ENCODE measurements at regions not wholly inside any gene's neighbourhood (a gene's known extent, or its start where the extent isn't known, plus 50 kb on each side); places are given as distances from the start of the nearest gene placed in this dataset.

DNA sequence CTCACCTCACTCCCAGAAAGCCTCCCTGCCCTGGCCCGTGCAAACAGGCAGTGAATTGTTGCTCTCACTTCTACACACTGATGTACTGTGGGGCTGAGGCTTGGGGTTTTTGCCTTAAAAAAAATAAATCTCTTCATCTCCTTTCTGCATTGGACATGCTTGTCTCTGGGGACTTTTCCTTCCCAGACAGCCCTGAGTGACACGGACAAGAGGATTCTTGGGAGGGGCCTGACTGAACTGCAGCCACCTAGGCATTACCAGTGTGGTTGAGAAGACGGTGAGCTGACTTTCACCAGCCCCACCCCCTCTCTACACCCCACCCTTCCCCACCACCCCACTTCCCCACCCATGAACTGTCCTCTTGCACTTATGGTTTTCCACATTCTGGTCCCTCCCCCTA, 51.6 kb upstream of the PARP11 start:
- ChIA-PET CTCF (no interaction called here), POLR2A (no interaction called here)
- Histone ChIP-seq H3K27ac (no peak overlapping the region), H3K4me3 (no peak overlapping the region), H3K4me1 (no peaks in the 10 kb centered on the region), H3K4me2 (no peak overlapping the region), H3K9me3 (no peaks in the 10 kb centered on the region)
- TF ChIP-seq FOSL2 (IDR thresholded peaks at IDR 0.05) (no peak), FOSL2 (CRISPR knock-in tag; IDR thresholded peaks at IDR 0.05) (no peak), ZC3H11A (IDR thresholded peaks at IDR 0.05) (no peak), ELK1 (IDR thresholded peaks at IDR 0.05; ENCODE audit: low read depth, low read length) (no peak), HMGXB4 (CRISPR knock-in tag; IDR thresholded peaks at IDR 0.05; ENCODE audit: borderline replicate concordance) (no peak), CHD2 (IDR thresholded peaks at IDR 0.05; ENCODE audit: low read length, partially characterized antibody) (no peak), MAZ (IDR thresholded peaks at IDR 0.05; ENCODE audit: borderline replicate concordance, low read depth, low read length) (no peak), NFE2L2 (conservative IDR thresholded peaks at IDR 0.05; ENCODE audit: low read length) (no peak), CHD4 (IDR thresholded peaks at IDR 0.05; ENCODE audit: borderline replicate concordance) (no peak), POLR2AphosphoS2 (conservative IDR thresholded peaks at IDR 0.05; ENCODE audit: low read length) (no peak), KDM5A (IDR thresholded peaks at IDR 0.05) (no peak), PHF8 (IDR thresholded peaks at IDR 0.05; ENCODE audit: borderline replicate concordance, low read depth) (no peak), ATOH8 (CRISPR knock-in tag; IDR thresholded peaks at IDR 0.05; ENCODE audit: low read depth) (no peak), MYC (IDR thresholded peaks at IDR 0.05; ENCODE audit: borderline replicate concordance, low read length) (no peak), RCOR1 (IDR thresholded peaks at IDR 0.05; ENCODE audit: low read depth, low read length) (no peak)
- TF ChIP-seq, protein P1, sequence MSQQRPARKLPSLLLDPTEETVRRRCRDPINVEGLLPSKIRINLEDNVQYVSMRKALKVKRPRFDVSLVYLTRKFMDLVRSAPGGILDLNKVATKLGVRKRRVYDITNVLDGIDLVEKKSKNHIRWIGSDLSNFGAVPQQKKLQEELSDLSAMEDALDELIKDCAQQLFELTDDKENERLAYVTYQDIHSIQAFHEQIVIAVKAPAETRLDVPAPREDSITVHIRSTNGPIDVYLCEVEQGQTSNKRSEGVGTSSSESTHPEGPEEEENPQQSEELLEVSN (IDR thresholded peaks at IDR 0.05; ENCODE audit: borderline replicate concordance, low read depth): no peak
- TF ChIP-seq, protein P2, sequence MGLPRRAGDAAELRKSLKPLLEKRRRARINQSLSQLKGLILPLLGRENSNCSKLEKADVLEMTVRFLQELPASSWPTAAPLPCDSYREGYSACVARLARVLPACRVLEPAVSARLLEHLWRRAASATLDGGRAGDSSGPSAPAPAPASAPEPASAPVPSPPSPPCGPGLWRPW (IDR thresholded peaks at IDR 0.05): no peak
- FAIRE-seq (no peak), DNase-seq (ENCODE audit: low read depth in 1 of 2, low spot score in 1 of 2) (no peak), ATAC-seq (no peak)
- WGBS (ENCODE audit: missing lambda C conversion rate): 0% methylated on average over 3 of the region's 3 CpGs

- POLR2A ChIA-PET: no interaction called here
- TF ChIP-seq POLR2A (IDR thresholded peaks at IDR 0.05; ENCODE audit: low read length) (no peak), REST (IDR thresholded peaks at IDR 0.05) (no peak), FOXS1 (CRISPR knock-in tag; IDR thresholded peaks at IDR 0.05) (no peak), BHLHE40 (IDR thresholded peaks at IDR 0.05; ENCODE audit: low read depth, low read length) (no peak), KDM1A (IDR thresholded peaks at IDR 0.05; ENCODE audit: low read depth) (no peak), HOXB5 (CRISPR knock-in tag; IDR thresholded peaks at IDR 0.05) (no peak), MAX (IDR thresholded peaks at IDR 0.05) (no peak), HOXA7 (CRISPR knock-in tag; IDR thresholded peaks at IDR 0.05) (no peak), SREBF2 (IDR thresholded peaks at IDR 0.05) (no peak), CHD4 (IDR thresholded peaks at IDR 0.05; ENCODE audit: borderline replicate concordance) (no peak), CTCF (IDR thresholded peaks at IDR 0.05) (no peak), KDM5A (IDR thresholded peaks at IDR 0.05) (no peak)
- TF ChIP-seq, protein P2 (IDR thresholded peaks at IDR 0.05): no peak
Observed at GRCh38 chr12:3923021-3923420, 49.8 kb upstream of the PARP11 start.

More at GRCh38 chr12:3923021-3923420, 49.8 kb upstream of the PARP11 start:
- Histone ChIP-seq H3K4me3 (no peak overlapping the region), H3K27ac (no peak overlapping the region), H3K9me3 (no peaks in the 10 kb centered on the region; the same call in 2 of the 3 replicates), H3K4me2 (no peak overlapping the region), H3K4me1 (no peaks in the 10 kb centered on the region)
- ATAC-seq: no peak
- DNase-seq (ENCODE audit: low read depth in 1 of 2, low spot score in 1 of 2): no peak
- CTCF ChIA-PET: interaction anchor here (0.6 kb wide), 1 partner anchor 59 kb away, joined by 3 read pairs; no protein-coding TSS in a partner anchor
- 17% methylated on average over 3 of the region's 3 CpGs for whole genome bisulfite sequencing (ENCODE audit: missing lambda C conversion rate)
- no peak for FAIRE-seq
